NCI-H1694 treated with DMSO at 0.1 percent for 48 hours (cell line): ENCODE measurements at regions not wholly inside any gene's neighbourhood (a gene's known extent, or its start where the extent isn't known, plus 50 kb on each side); places are given as distances from the start of the nearest gene placed in this dataset.

Experiments
- DNase-seq: peaks from one replicate; lab custom pipeline; 2025; lab: John Stamatoyannopoulos, UW

- no peak for DNase-seq
These were observed 87.2 kb downstream of the CTAGE1 start for GRCh38 chr18:22330508-22330907.

GRCh38 chr18:22325396-22325795 lies 92.3 kb downstream of the CTAGE1 start:
- no peak for DNase-seq

- no peak for DNase-seq
These were observed 93.3 kb downstream of the CTAGE1 start for GRCh38 chr18:22324191-22325131.

DNA sequence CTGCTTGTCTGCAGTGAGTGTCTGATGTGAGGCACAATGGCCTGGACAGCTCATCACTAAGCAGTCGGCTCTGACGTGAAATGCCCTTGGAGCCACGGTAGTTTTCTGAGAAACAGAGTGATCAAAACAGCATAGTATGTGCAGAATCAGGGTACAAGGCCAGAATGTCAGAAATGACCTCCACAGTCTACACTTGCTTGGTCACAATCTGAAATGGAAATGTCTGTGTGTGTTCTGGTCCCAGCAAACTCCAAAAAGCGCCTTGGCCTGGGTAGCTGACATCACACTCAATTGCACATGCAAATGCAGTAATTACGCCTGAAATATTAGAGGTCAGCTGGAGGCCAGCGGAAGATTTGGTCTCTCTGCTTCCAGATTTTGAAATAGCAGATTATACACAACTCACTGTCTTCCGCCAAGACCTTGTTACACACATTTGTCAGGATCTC lies 95.4 kb downstream of the CTAGE1 start:
- no peak for DNase-seq

- no peak for DNase-seq
These were observed 96.9 kb downstream of the CTAGE1 start for GRCh38 chr18:22320771-22321170.

DNA sequence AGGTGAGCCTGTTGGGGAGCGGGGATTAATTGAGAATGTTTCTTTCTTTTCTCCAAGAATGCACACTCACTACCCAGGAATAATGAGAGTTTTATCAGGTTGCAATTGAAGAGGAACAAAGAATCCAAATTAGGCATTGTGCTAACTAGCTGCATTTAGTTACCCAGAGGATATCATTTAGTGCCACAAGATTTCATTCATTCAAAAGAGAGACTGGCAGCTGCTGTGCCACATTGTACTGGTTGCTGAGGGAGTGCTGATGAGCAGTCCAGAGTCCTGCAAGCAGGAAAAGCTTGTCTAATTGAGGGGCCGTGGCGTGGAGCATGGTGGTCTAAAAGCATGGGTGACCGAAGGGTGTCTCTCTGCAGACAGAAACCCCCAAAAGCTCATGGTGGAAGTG lies 97.6 kb downstream of the CTAGE1 start:
- no peak for DNase-seq

DNA sequence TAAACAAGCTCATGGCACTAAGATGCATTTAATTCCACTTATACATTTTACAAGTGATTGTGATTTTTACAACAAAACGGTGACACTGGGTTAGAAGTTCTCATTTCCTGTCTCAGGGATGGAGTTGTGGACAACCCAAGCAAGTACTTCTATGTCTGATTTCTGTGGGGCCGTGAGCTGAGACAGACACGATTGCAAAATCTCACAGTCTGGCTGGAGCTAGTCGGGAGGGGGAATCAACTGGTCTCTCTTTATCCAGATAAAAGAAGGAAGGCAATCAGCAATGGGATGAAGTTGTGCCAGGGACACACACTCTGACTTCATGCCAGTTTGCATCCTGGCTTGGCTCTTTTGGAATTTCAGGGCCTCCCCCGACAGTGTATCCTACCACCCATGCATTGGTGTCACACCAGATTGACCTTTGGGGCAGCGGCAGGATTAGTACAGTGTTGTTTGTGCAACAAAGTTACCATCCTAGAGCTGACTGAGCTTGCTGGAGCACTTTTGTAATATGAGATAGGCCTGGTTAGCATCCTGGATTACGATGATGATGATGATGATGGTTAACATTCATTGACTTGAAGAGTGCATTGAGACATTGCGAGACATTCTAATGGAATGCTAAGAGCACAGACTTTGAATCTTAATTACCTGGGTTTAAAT lies 98.8 kb downstream of the CTAGE1 start:
- no peak for DNase-seq

DNA sequence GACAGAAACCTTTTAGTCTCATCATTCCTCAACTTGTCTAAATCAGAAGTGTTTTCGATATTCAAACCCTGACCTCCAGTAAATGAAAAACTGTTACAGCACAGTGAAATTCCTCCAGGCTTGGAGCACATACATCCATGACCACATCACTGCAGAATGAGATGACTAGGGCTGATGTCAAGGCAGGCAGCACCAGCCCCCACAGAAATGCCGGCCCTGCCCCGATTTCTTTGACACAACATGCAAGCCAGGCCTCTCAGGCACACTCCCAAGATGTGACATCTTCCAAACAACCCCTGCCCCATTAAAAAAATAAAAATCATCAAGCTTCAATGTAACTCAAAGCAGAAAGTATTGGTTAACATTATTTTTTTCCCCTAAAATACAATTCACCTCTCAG lies 103.3 kb downstream of the CTAGE1 start:
- DNase-seq = no peak

DNA sequence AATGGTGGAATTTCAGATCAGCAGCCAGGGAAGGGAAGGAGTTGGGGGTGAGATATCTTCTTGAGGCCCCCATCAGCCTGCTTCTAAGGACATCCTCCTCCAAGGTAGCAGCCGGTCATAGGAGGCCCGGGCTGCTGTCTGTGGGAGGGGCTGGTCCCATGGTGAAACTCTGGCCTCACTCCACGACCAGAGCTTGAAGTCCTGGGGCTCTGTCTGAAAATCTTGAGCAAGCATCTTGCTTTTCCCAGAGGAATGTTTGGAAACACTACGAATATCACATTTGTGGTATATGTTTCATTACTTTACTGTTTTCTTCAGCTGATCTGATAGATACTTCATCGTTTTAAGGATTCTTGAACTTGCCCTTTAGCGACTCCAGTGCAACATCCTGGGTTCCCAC lies 103.7 kb downstream of the CTAGE1 start:
- DNase-seq = no peak

DNA sequence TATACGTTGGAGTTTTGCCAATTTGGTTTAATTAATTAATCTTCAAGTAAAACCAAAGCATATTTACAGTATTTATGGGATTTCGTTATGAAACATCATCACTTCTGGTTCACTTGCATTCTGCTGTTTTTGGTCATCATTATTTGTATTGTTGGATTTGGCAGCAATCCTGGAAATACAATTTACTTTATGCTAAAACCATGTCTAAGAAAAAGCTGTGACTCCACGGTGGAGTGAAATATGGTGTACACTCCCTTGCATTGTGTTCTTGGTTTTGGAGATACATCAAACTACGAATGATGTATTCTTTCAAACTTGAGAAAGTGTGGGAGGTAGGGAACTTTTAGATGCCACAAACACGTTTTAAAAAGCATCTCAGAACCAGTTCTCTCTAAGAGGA lies 106.4 kb downstream of the CTAGE1 start:
- no peak for DNase-seq

DNA sequence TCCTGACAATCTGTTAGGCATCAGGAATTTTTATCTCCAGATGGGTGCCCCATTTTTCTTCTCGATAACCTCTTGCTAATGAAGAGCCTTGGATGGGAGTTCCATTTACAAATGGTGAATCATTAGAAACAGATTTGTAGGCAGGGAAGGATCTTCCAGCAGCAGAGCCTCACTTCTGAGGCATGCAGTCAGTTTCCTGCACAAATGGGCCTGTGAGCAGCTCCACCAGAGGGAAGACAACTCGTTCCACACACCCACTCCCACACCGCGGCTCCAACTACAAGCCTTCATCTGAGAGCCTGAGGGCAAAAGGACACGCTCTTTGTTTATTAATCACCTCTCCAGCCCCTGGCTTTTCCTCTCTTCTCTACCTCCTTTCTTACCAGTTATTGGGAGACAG lies 108.5 kb downstream of the CTAGE1 start:
- DNase-seq = no peak

- no peak for DNase-seq
These were observed 110.2 kb downstream of the CTAGE1 start for GRCh38 chr18:22307528-22307927.

- no peak for DNase-seq
These were observed 113.8 kb downstream of the CTAGE1 start for GRCh38 chr18:22303927-22304326.

- peak; percentile 2 for DNase-seq
These were observed 115.6 kb downstream of the CTAGE1 start for GRCh38 chr18:22302144-22302543.

DNA sequence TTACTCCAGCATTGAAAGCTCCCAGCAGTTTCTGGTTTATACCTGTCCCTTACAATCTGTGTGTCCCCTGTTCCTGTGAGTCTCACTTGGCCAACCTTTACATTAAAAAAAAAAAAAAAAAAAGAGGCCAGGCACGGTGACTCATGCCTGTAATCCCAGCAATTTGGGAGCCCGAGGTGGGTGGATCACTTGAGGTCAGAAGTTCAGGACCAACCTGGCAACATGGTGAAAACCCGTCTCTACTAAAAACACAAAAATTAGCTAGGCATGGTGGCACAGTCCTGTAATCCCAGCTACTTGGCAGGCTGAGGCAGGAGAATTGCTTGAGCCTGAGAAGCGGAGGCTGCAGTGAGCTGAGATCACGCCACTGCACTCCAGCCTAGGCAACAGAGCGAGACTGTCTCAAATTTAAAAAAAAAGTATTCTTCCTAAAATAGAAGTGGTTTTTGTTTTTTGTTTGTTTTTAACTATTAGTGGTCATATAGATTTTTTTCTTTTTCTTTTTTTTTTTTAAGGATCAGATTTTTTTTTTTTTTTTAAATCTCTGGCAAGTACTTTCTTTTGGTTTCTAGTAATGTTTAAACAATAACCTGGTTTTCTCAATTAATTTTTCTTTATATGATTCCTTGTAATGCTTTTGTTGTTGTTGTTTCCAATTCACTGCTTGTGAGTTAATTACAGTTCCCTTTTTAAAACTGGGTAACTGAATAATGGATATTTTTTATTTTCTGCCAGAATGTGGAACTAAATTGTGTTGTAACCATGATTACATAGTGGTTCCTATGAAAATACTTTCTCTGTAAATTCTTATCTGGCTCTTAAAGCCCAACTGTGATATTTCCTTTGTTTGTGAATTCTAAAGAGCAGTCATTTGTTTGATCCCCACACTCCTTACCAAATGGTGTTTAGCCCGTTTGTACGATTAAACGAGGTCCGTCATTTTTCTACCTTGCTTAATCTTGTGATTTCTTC lies 116.8 kb downstream of the CTAGE1 start:
- DNase-seq = no peak

GRCh38 chr18:22297008-22297407 lies 120.7 kb downstream of the CTAGE1 start:
- DNase-seq = no peak

DNA sequence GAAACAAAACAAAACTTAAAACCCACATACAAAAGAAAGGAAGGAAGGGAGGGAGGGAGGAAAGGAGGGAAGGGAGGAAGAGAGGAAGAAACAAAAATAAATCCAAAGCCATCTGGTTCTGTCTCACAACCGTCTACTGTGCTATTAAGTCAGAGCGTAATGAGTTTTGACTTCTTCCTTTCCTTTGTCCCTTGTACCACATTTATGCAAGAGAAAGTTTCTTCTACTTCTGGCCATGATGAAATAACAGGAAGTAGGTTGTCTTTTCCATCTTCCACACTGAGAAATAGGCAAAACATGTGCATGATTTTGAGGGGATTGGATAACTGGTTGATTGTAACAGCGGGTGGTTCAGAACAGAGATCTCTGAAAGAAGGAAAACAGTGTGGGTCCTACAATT lies 121.4 kb downstream of the CTAGE1 start:
- no peak for DNase-seq

GRCh38 chr18:22293417-22293816 lies 124.0 kb downstream of the GATA6 start:
- DNase-seq = no peak

GRCh38 chr18:22290004-22290403 lies 120.6 kb downstream of the GATA6 start:
- no peak for DNase-seq

DNA sequence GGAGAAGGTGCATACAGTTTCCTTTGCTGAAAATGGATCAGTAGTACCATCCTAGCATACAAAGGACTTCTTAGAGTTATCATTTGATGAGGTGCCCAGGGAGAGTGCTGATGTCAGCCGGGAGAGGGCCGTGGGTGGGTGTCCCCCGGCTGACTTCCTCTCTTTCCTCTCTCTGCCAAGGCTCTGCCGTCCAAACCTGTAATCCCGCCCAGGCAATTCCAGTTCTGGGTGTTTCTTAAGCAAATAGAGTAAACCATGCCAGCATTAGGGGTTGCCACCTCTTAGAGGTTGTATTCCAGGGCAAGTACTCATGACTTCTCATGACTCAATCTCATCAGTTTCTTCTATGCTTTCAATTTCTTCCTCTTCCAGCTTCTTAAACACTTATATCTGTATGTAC lies 117.2 kb downstream of the GATA6 start:
- DNase-seq = no peak

GRCh38 chr18:22285361-22286140 lies 116.2 kb downstream of the GATA6 start:
- no peak for DNase-seq
